Transverse colon (tissue), 4 donors: ENCODE measurements at regions not wholly inside any gene's neighbourhood (a gene's known extent, or its start where the extent isn't known, plus 50 kb on each side); places are given as distances from the start of the nearest gene placed in this dataset.

Experiments used
- CTCF ChIP-seq, 5 experiments: fragments of 200-600 bp in 3 of 5; fragments of 450-650 bp in 2 of 5; sonication (generic) in 3 of 5; IDR thresholded peaks; 1 replicate in 2 of 5; 2 replicates in 3 of 5; pipeline ENCODE4 v1.5.1; 2016 to 2017; ENCODE audit warnings: antibody characterized with exemption in 5 of 5, inconsistent platforms in 3 of 5, mild to moderate bottlenecking in 2 of 5, moderate library complexity in 1 of 5
- EP300 ChIP-seq: sonication (generic); formaldehyde crosslinking; IDR thresholded peaks from one replicate; pipeline ENCODE4 v1.6.1; 2017; ENCODE audit warnings: antibody characterized with exemption, low read depth
- POLR2A ChIP-seq: fragments of 450-650 bp; IDR thresholded peaks from one replicate; pipeline ENCODE4 v1.6.1; 2016; ENCODE audit warnings: antibody characterized with exemption, mild to moderate bottlenecking, moderate library complexity
- POLR2AphosphoS5 ChIP-seq, 3 donors: sonication (generic); formaldehyde crosslinking; IDR thresholded peaks; one replicate each; pipeline ENCODE4 v1.6.1; 2016; ENCODE audit warnings: antibody characterized with exemption in 3 of 3

- TF ChIP-seq POLR2AphosphoS5 (IDR thresholded peaks at IDR 0.05) (no peak), POLR2A (no peak), CTCF (IDR thresholded peaks at IDR 0.05) (no peak), EP300 (no peak)
Observed at GRCh38 chr11:122234257-122234656, 118.2 kb upstream of the BLID start.
